ENCODE measurements at regions not wholly inside any gene's neighbourhood (a gene's known extent, or its start where the extent isn't known, plus 50 kb on each side); places are given as distances from the start of the nearest gene placed in this dataset.

DNA sequence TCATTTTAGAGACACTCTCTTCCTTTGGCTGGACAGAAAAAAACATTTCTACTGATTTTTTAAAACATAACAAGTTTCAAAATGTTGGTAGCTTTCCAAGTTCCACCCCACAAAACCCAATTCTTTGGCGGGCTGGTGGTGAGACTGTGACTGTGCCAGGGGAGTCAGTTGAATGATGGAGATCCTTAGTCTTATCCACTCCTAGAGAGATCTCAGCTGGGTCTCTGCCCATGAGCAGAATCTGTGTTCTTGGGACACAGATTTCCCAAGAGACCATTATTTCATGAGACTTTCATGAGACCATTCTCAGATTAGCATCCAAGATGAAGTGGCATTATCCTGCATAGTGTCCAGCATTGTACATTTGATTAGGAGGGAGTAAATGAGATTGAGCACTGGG is 135.1 kb upstream of the NPHP3 start:
- in situ Hi-C loops (cut with HindIII; ENCODE audit: low pct_unique_long_range_greater_than_20kb, low sequenced_read_pairs) = no loop called here
- no TSS peak for BruUV-seq (replicated peaks)

DNA sequence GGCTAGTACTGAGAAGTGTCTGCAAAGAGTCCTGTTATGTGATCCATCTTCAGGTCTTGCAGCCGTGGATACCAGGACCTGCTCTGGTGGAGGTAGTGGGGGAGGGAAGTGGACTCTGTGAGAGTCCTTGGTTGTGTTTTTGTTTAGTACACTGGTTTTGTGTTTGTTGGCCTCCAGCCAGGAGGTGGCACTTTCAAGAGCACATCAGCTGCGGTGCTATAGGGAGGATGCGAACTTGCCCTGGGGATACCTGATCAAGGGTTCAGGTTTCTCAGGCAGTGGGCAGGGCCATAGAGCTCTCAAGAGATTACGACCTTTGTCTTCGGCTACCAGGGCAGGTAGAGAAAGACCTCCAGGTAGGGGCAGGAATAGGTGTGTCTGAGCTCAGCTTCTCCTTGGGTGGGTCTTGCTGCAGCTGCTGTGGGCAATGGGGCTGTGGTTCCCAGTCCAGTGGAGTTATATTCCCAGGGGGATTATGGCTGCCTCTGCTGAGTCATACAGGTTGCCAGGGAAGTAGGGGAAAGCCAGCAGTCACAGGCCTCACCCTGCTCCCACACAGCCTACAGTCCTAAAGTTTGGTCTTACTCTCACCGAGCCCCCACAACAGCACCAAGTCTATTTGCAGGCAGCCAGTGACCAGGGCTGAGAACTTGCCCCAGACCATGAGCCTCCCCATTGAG is 132.8 kb upstream of the NPHP3 start:
- intact Hi-C loops (cut with micrococcal nuclease; ENCODE audit: unreplicated experiment) = no loop called here
- no peaks in the 10 kb centered on the region for H3K4me1 ChIP-seq (ENCODE audit: control insufficient read depth, insufficient read depth, low read length)
- ATAC-seq (no peak), DNase-seq (ENCODE audit: low read depth, low spot score) (no peak)
- H3K27ac ChIP-seq (ENCODE audit: low read length) = no peak overlapping the region
- TF ChIP-seq, protein P1, sequence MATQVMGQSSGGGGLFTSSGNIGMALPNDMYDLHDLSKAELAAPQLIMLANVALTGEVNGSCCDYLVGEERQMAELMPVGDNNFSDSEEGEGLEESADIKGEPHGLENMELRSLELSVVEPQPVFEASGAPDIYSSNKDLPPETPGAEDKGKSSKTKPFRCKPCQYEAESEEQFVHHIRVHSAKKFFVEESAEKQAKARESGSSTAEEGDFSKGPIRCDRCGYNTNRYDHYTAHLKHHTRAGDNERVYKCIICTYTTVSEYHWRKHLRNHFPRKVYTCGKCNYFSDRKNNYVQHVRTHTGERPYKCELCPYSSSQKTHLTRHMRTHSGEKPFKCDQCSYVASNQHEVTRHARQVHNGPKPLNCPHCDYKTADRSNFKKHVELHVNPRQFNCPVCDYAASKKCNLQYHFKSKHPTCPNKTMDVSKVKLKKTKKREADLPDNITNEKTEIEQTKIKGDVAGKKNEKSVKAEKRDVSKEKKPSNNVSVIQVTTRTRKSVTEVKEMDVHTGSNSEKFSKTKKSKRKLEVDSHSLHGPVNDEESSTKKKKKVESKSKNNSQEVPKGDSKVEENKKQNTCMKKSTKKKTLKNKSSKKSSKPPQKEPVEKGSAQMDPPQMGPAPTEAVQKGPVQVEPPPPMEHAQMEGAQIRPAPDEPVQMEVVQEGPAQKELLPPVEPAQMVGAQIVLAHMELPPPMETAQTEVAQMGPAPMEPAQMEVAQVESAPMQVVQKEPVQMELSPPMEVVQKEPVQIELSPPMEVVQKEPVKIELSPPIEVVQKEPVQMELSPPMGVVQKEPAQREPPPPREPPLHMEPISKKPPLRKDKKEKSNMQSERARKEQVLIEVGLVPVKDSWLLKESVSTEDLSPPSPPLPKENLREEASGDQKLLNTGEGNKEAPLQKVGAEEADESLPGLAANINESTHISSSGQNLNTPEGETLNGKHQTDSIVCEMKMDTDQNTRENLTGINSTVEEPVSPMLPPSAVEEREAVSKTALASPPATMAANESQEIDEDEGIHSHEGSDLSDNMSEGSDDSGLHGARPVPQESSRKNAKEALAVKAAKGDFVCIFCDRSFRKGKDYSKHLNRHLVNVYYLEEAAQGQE (IDR thresholded peaks at IDR 0.05; ENCODE audit: insufficient read depth in 1 of 2, low read depth in 2 of 2, low read length in 1 of 2) = no peak
- TF ChIP-seq SIN3A (IDR thresholded peaks at IDR 0.05; ENCODE audit: borderline replicate concordance, insufficient read depth, low read depth, low read length) = no peak
- TF ChIP-seq TCF7L2 (IDR thresholded peaks at IDR 0.05; ENCODE audit: low read depth, low read length) = no peak
- no peak for TF ChIP-seq POLR2AphosphoS5 (IDR thresholded peaks at IDR 0.05; ENCODE audit: low read depth, low read length)
- TF ChIP-seq, protein P2, sequence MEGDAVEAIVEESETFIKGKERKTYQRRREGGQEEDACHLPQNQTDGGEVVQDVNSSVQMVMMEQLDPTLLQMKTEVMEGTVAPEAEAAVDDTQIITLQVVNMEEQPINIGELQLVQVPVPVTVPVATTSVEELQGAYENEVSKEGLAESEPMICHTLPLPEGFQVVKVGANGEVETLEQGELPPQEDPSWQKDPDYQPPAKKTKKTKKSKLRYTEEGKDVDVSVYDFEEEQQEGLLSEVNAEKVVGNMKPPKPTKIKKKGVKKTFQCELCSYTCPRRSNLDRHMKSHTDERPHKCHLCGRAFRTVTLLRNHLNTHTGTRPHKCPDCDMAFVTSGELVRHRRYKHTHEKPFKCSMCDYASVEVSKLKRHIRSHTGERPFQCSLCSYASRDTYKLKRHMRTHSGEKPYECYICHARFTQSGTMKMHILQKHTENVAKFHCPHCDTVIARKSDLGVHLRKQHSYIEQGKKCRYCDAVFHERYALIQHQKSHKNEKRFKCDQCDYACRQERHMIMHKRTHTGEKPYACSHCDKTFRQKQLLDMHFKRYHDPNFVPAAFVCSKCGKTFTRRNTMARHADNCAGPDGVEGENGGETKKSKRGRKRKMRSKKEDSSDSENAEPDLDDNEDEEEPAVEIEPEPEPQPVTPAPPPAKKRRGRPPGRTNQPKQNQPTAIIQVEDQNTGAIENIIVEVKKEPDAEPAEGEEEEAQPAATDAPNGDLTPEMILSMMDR (IDR thresholded peaks at IDR 0.05) = no peak
- POLR2A ChIA-PET = no interaction called here
- no peaks in the 10 kb centered on the region for H3K36me3 ChIP-seq (ENCODE audit: control insufficient read depth, insufficient read depth, low read length)
- BruUV-seq (replicated peaks) = no TSS peak
- CTCF ChIA-PET = interaction anchor here (0.6 kb wide), 1 partner anchor 184 kb away, joined by 3 read pairs; no protein-coding TSS in a partner anchor
- H3K4me3 ChIP-seq (ENCODE audit: low read depth in 2 of 2, low read length in 2 of 2) = no peak overlapping the region
- H3K27me3 ChIP-seq (ENCODE audit: control insufficient read depth, insufficient read depth, low read length) = 0 out of 2 replicates have a peak, but pooled peaks cover 2% of the 10 kb centered on the region
- in situ Hi-C loops (cut with HindIII; ENCODE audit: low pct_unique_long_range_greater_than_20kb, low sequenced_read_pairs) = no loop called here
- no peaks in the 10 kb centered on the region for H3K9me3 ChIP-seq (ENCODE audit: control insufficient read depth, insufficient read depth, low read depth, low read length)

More for the DNA sequence above, 135.1 kb upstream of the NPHP3 start:
- ATAC-seq (no peak), DNase-seq (ENCODE audit: low read depth, low spot score) (no peak)
- TF ChIP-seq SIN3A (IDR thresholded peaks at IDR 0.05; ENCODE audit: borderline replicate concordance, insufficient read depth, low read depth, low read length) (no peak), TCF7L2 (IDR thresholded peaks at IDR 0.05; ENCODE audit: low read depth, low read length) (no peak), POLR2AphosphoS5 (IDR thresholded peaks at IDR 0.05; ENCODE audit: low read depth, low read length) (no peak)
- TF ChIP-seq, protein P1 (IDR thresholded peaks at IDR 0.05; ENCODE audit: insufficient read depth in 1 of 2, low read depth in 2 of 2, low read length in 1 of 2) = no peak
- TF ChIP-seq, protein P2 (IDR thresholded peaks at IDR 0.05) = no peak
- Histone ChIP-seq H3K9me3 (ENCODE audit: control insufficient read depth, insufficient read depth, low read depth, low read length) (no peaks in the 10 kb centered on the region), H3K4me3 (ENCODE audit: low read depth in 2 of 2, low read length in 2 of 2) (no peak overlapping the region), H3K36me3 (ENCODE audit: control insufficient read depth, insufficient read depth, low read length) (no peaks in the 10 kb centered on the region), H3K27me3 (ENCODE audit: control insufficient read depth, insufficient read depth, low read length) (0 out of 2 replicates have a peak, but pooled peaks cover 2% of the 10 kb centered on the region), H3K27ac (ENCODE audit: low read length) (no peak overlapping the region), H3K4me1 (ENCODE audit: control insufficient read depth, insufficient read depth, low read length) (no peaks in the 10 kb centered on the region)
- intact Hi-C loops (cut with micrococcal nuclease; ENCODE audit: unreplicated experiment) = no loop called here
- ChIA-PET CTCF (no interaction called here), POLR2A (no interaction called here)

Data from Panc1 (cell line).